CD4-positive, CD25-positive, alpha-beta regulatory T cell (primary cell): ENCODE measurements at regions not wholly inside any gene's neighbourhood (a gene's known extent, or its start where the extent isn't known, plus 50 kb on each side); places are given as distances from the start of the nearest gene placed in this dataset.

Source experiments
- ATAC-seq, 2 donors: fragments of 150-1000 bp; cut with Tn5 transposase; one replicate each; pipeline ENCODE4 v1.10.0; 2021; ENCODE audit warnings: low read depth in 2 of 2, moderate number of reproducible peaks in 2 of 2, moderate library complexity in 1 of 2
- DNase-seq, 3 donors: peaks; one replicate each; pipeline versions ENCODE4 v3.0.0 to v3.0.0-alpha.2; 2012 to 2022; ENCODE audit warnings: mixed read lengths in 1 of 3
- H3K27ac ChIP-seq: one replicate; pipeline ENCODE4 v1.7.0; 2013; ENCODE audit warnings: mild to moderate bottlenecking, low read length; ENCODE audit not compliant: insufficient read depth, poor library complexity, severe bottlenecking
- H3K27me3 ChIP-seq: one replicate; pipeline ENCODE4 v1.7.0; 2013; ENCODE audit warnings: low read length; ENCODE audit not compliant: control insufficient read depth, insufficient read depth
- H3K36me3 ChIP-seq: one replicate; pipeline ENCODE4 v1.7.0; 2013; ENCODE audit warnings: mild to moderate bottlenecking, low read length, moderate library complexity; ENCODE audit not compliant: control insufficient read depth, insufficient read depth
- H3K4me1 ChIP-seq: 2 replicates; pipeline ENCODE4 v1.7.0; 2013; ENCODE audit warnings: mild to moderate bottlenecking, low read length; ENCODE audit not compliant: insufficient read depth, control insufficient read depth, poor library complexity, severe bottlenecking
- H3K4me3 ChIP-seq: one replicate; pipeline ENCODE4 v1.7.0; 2013; ENCODE audit warnings: low read depth, mild to moderate bottlenecking, low read length, moderate library complexity
- H3K9me3 ChIP-seq, 2 experiments: 1 replicate in 1 of 2; 2 replicates in 1 of 2; pipeline ENCODE4 v1.7.0; 2013; ENCODE audit warnings: low read length in 2 of 2, mild to moderate bottlenecking in 1 of 2, moderate library complexity in 1 of 2; ENCODE audit not compliant: control insufficient read depth in 2 of 2
- H3K27ac Mint-ChIP-seq, 3 donors: one replicate each; pipeline ENCODE4 v1.8.0; 2020 to 2022; ENCODE audit warnings: mild to moderate bottlenecking in 3 of 3, mixed read lengths in 3 of 3, moderate library complexity in 2 of 3
- H3K27me3 Mint-ChIP-seq: one replicate; pipeline ENCODE4 v1.8.0; 2022; ENCODE audit warnings: mild to moderate bottlenecking, mixed read lengths
- H3K36me3 Mint-ChIP-seq: one replicate; pipeline ENCODE4 v1.8.0; 2020; ENCODE audit warnings: mixed read lengths
- H3K4me1 Mint-ChIP-seq, 4 donors: one replicate each; pipeline ENCODE4 v1.8.0; 2020 to 2022; ENCODE audit warnings: mixed read lengths in 4 of 4, mild to moderate bottlenecking in 1 of 4
- H3K4me3 Mint-ChIP-seq, 4 donors: one replicate each; pipeline ENCODE4 v1.8.0; 2020 to 2022; ENCODE audit warnings: mild to moderate bottlenecking in 4 of 4, mixed read lengths in 4 of 4, moderate library complexity in 3 of 4
- H3K9me3 Mint-ChIP-seq, 7 donors: one replicate each; pipeline ENCODE4 v1.8.0; 2020 to 2022; ENCODE audit warnings: mixed read lengths in 7 of 7, mild to moderate bottlenecking in 3 of 7, moderate library complexity in 2 of 7

GRCh38 chr5:115686738-115687074, 60.9 kb upstream of the TMED7 start:
- no peak overlapping the region for H3K4me3 Mint-ChIP-seq
- Histone ChIP-seq H3K9me3 (no peaks in the 10 kb centered on the region), H3K27ac (no peak overlapping the region), H3K4me1 (no peaks in the 10 kb centered on the region), H3K36me3 (no peaks in the 10 kb centered on the region), H3K27me3 (peaks cover 2% of the 10 kb centered on the region), H3K4me3 (no peak overlapping the region)
- H3K27ac Mint-ChIP-seq: no peak overlapping the region
- H3K36me3 Mint-ChIP-seq: no peaks in the 10 kb centered on the region
- no peak for DNase-seq
- no peaks in the 10 kb centered on the region for H3K4me1 Mint-ChIP-seq
- peaks cover 10% of the 10 kb centered on the region for H3K27me3 Mint-ChIP-seq
- ATAC-seq: no peak
- H3K9me3 Mint-ChIP-seq: peaks cover 0 to 2% (median 0%) of the 10 kb centered on the region in 7 donors

GRCh38 chr5:115686051-115686737, 60.4 kb upstream of the TMED7 start:
- ATAC-seq: no peak
- H3K4me3 ChIP-seq: no peak overlapping the region
- H3K27ac ChIP-seq: no peak overlapping the region
- peaks cover 2% of the 10 kb centered on the region for H3K27me3 ChIP-seq
- H3K36me3 ChIP-seq: no peaks in the 10 kb centered on the region
- no peak for DNase-seq
- Mint-ChIP-seq H3K4me1 (no peaks in the 10 kb centered on the region), H3K27ac (no peak overlapping the region), H3K9me3 (peaks cover 0 to 3% (median 0%) of the 10 kb centered on the region in 7 donors), H3K27me3 (peaks cover 10% of the 10 kb centered on the region), H3K36me3 (no peaks in the 10 kb centered on the region), H3K4me3 (no peak overlapping the region)
- H3K4me1 ChIP-seq: no peaks in the 10 kb centered on the region
- no peaks in the 10 kb centered on the region for H3K9me3 ChIP-seq

- H3K4me1 Mint-ChIP-seq: no peaks in the 10 kb centered on the region
- H3K4me3 Mint-ChIP-seq: no peak overlapping the region
- Histone ChIP-seq H3K9me3 (no peaks in the 10 kb centered on the region), H3K27ac (no peak overlapping the region), H3K27me3 (peaks cover 2% of the 10 kb centered on the region), H3K4me1 (no peaks in the 10 kb centered on the region), H3K36me3 (no peaks in the 10 kb centered on the region), H3K4me3 (no peak overlapping the region)
- DNase-seq (no peak), ATAC-seq (no peak)
- peaks cover 10% of the 10 kb centered on the region for H3K27me3 Mint-ChIP-seq
- peaks cover 0 to 4% (median 0%) of the 10 kb centered on the region in 7 donors for H3K9me3 Mint-ChIP-seq
- no peaks in the 10 kb centered on the region for H3K36me3 Mint-ChIP-seq
- no peak overlapping the region for H3K27ac Mint-ChIP-seq
Observed at GRCh38 chr5:115685490-115685889, 59.7 kb upstream of the TMED7 start.

GRCh38 chr5:115684513-115685037, 58.7 kb upstream of the TMED7 start:
- no peak overlapping the region for H3K27ac Mint-ChIP-seq
- peaks cover 6% of the 10 kb centered on the region for H3K27me3 Mint-ChIP-seq
- no peak overlapping the region for H3K27ac ChIP-seq
- H3K9me3 Mint-ChIP-seq: peaks cover 0 to 4% (median 0%) of the 10 kb centered on the region in 7 donors
- no peaks in the 10 kb centered on the region for H3K36me3 Mint-ChIP-seq
- no peaks in the 10 kb centered on the region for H3K4me1 Mint-ChIP-seq
- no peaks in the 10 kb centered on the region for H3K36me3 ChIP-seq
- H3K9me3 ChIP-seq: no peaks in the 10 kb centered on the region
- DNase-seq: no peak
- no peak overlapping the region for H3K4me3 Mint-ChIP-seq
- no peak overlapping the region for H3K4me3 ChIP-seq
- no peak for ATAC-seq
- H3K27me3 ChIP-seq: peaks cover 2% of the 10 kb centered on the region
- H3K4me1 ChIP-seq: no peaks in the 10 kb centered on the region

- ATAC-seq (no peak), DNase-seq (no peak)
- Mint-ChIP-seq H3K4me1 (no peaks in the 10 kb centered on the region), H3K4me3 (no peak overlapping the region), H3K36me3 (no peaks in the 10 kb centered on the region), H3K9me3 (peaks cover 0 to 2% (median 0%) of the 10 kb centered on the region in 7 donors), H3K27me3 (peaks cover under 1% of the 10 kb centered on the region), H3K27ac (no peak overlapping the region)
- Histone ChIP-seq H3K27me3 (peaks cover 2% of the 10 kb centered on the region), H3K27ac (no peak overlapping the region), H3K4me1 (no peaks in the 10 kb centered on the region), H3K9me3 (no peaks in the 10 kb centered on the region), H3K36me3 (no peaks in the 10 kb centered on the region), H3K4me3 (no peak overlapping the region)
Observed at GRCh38 chr5:115683081-115683480, 57.2 kb upstream of the TMED7 start.
